BJ (cell line): ENCODE measurements at regions not wholly inside any gene's neighbourhood (a gene's known extent, or its start where the extent isn't known, plus 50 kb on each side); places are given as distances from the start of the nearest gene placed in this dataset.

Experiments used
- CTCF ChIA-PET: fragments of 350-600 bp; formaldehyde crosslinking; extraction: SDS; loops from one replicate; lab custom pipeline; 2021; ENCODE audit warnings: antibody characterized with exemption, inconsistent platforms; lab: Yijun Ruan, JAX
- POLR2A ChIA-PET: fragments of 300-600 bp; sonication (Branson Sonifier 250); formaldehyde crosslinking; extraction: SDS; loops from one replicate; lab custom pipeline; 2021; ENCODE audit warnings: antibody characterized with exemption; lab: Charles Lee
- DNase-seq: peaks from one replicate; pipeline ENCODE4 v3.0.0-alpha.2; 2011; ENCODE audit warnings: low read depth
- H3K27me3 ChIP-seq: 2 replicates; pipeline ENCODE4 v1.6.0; 2011; ENCODE audit warnings: low read length; ENCODE audit not compliant: control insufficient read depth, insufficient read depth
- H3K36me3 ChIP-seq: 2 replicates; pipeline ENCODE4 v1.5.1; 2011; ENCODE audit warnings: low read length; ENCODE audit not compliant: control insufficient read depth, insufficient read depth
- H3K4me3 ChIP-seq: 2 replicates; pipeline ENCODE4 v1.5.1; 2011; ENCODE audit warnings: low read depth, mild to moderate bottlenecking, control low read depth, low read length
- CTCF ChIP-seq: IDR thresholded peaks from 2 replicates; pipeline ENCODE4 v1.5.1; 2011; ENCODE audit warnings: low read depth, mild to moderate bottlenecking, control low read depth, inconsistent platforms, low read length, moderate library complexity; ENCODE audit not compliant: insufficient read depth

GRCh38 chr5:160956051-160956450 lies 104.0 kb upstream of the ATP10B start:
- TF ChIP-seq CTCF = no peak
- no peaks in the 10 kb centered on the region for H3K27me3 ChIP-seq
- no peaks in the 10 kb centered on the region for H3K36me3 ChIP-seq
- no peak overlapping the region for H3K4me3 ChIP-seq
- CTCF ChIA-PET = no interaction called here
- POLR2A ChIA-PET = no interaction called here
- DNase-seq = no peak

- Histone ChIP-seq H3K27me3 (no peaks in the 10 kb centered on the region), H3K4me3 (no peak overlapping the region), H3K36me3 (no peaks in the 10 kb centered on the region)
- ChIA-PET POLR2A (no interaction called here), CTCF (no interaction called here)
- DNase-seq = no peak
- TF ChIP-seq CTCF = no peak
These were observed 98.3 kb upstream of the ATP10B start for GRCh38 chr5:160950311-160950710.

- ChIA-PET POLR2A (no interaction called here), CTCF (no interaction called here)
- H3K27me3 ChIP-seq = no peaks in the 10 kb centered on the region
- TF ChIP-seq CTCF = no peak
- DNase-seq = no peak
- no peaks in the 10 kb centered on the region for H3K36me3 ChIP-seq
- no peak overlapping the region for H3K4me3 ChIP-seq
These were observed 88.7 kb upstream of the ATP10B start for GRCh38 chr5:160940725-160941124.

GRCh38 chr5:160938532-160938931 lies 86.5 kb upstream of the ATP10B start:
- Histone ChIP-seq H3K36me3 (no peaks in the 10 kb centered on the region), H3K4me3 (no peak overlapping the region), H3K27me3 (no peaks in the 10 kb centered on the region)
- POLR2A ChIA-PET = no interaction called here
- TF ChIP-seq CTCF = no peak
- CTCF ChIA-PET = no interaction called here
- DNase-seq = no peak

- ChIA-PET CTCF (no interaction called here), POLR2A (no interaction called here)
- Histone ChIP-seq H3K4me3 (no peak overlapping the region), H3K27me3 (no peaks in the 10 kb centered on the region), H3K36me3 (no peaks in the 10 kb centered on the region)
- no peak for DNase-seq
- no peak for TF ChIP-seq CTCF
These were observed 85.6 kb upstream of the ATP10B start for GRCh38 chr5:160937570-160937969.
